Fibroblast of lung (primary cell): ENCODE measurements at regions not wholly inside any gene's neighbourhood (a gene's known extent, or its start where the extent isn't known, plus 50 kb on each side); places are given as distances from the start of the nearest gene placed in this dataset.

Experiments used
- DNase-seq, 2 donors: peaks; one replicate each; pipeline versions ENCODE4 v3.0.0 to v3.0.0-alpha.2; 2010; ENCODE audit warnings: low read depth in 2 of 2
- H2AFZ ChIP-seq: 2 replicates; pipeline ENCODE4 v1.5.1; 2012; ENCODE audit warnings: low read length, control low read depth, inconsistent platforms
- H3K27ac ChIP-seq: 2 replicates; pipeline ENCODE4 v1.5.1; 2011; ENCODE audit warnings: low read length, control low read depth; ENCODE audit not compliant: insufficient read depth
- H3K27me3 ChIP-seq: 2 replicates; pipeline ENCODE4 v1.5.1; 2011; ENCODE audit warnings: mild to moderate bottlenecking, low read length; ENCODE audit not compliant: control insufficient read depth, insufficient read depth
- H3K36me3 ChIP-seq: 2 replicates; pipeline ENCODE4 v1.5.1; 2011; ENCODE audit warnings: low read length; ENCODE audit not compliant: control insufficient read depth, insufficient read depth
- H3K4me1 ChIP-seq: 2 replicates; pipeline ENCODE4 v1.5.1; 2011; ENCODE audit warnings: low read length; ENCODE audit not compliant: control insufficient read depth, insufficient read depth; ENCODE audit errors: extremely low read depth
- H3K4me2 ChIP-seq: 2 replicates; pipeline ENCODE4 v1.5.1; 2011; ENCODE audit warnings: low read length, control low read depth; ENCODE audit not compliant: insufficient read depth; ENCODE audit errors: extremely low read depth
- H3K4me3 ChIP-seq, 4 experiments: fragments of 200-600 bp in 1 of 4; sonication (generic) in 1 of 4; replicated peaks in 1 of 4; 2 replicates each; pipeline ENCODE4 v1.5.1; 2011 to 2016; ENCODE audit warnings: low read length in 4 of 4, low read depth in 3 of 4, mild to moderate bottlenecking in 3 of 4, control low read depth in 2 of 4, inconsistent platforms in 1 of 4, mixed read lengths in 1 of 4; ENCODE audit not compliant: insufficient read depth in 1 of 4; ENCODE audit errors: control extremely low read depth in 1 of 4
- H3K79me2 ChIP-seq: 2 replicates; pipeline ENCODE4 v1.5.1; 2012; ENCODE audit warnings: mild to moderate bottlenecking, low read length, inconsistent platforms; ENCODE audit not compliant: control insufficient read depth, insufficient read depth
- H3K9ac ChIP-seq: 2 replicates; pipeline ENCODE4 v1.5.1; 2011; ENCODE audit warnings: mild to moderate bottlenecking, low read length, control low read depth; ENCODE audit not compliant: insufficient read depth
- H3K9me3 ChIP-seq: 2 replicates; pipeline ENCODE4 v1.5.1; 2012; ENCODE audit warnings: low read depth, low read length; ENCODE audit not compliant: control insufficient read depth, insufficient read depth
- H4K20me1 ChIP-seq: 2 replicates; pipeline ENCODE4 v1.5.1; 2011; ENCODE audit warnings: low read length; ENCODE audit not compliant: control insufficient read depth, insufficient read depth; ENCODE audit errors: extremely low read depth
- CTCF ChIP-seq, 2 donors: IDR thresholded peaks in 1 of 2; conservative IDR thresholded peaks in 1 of 2; 1 replicate in 1 of 2; 2 replicates in 1 of 2; pipeline ENCODE4 v1.5.1; 2011 to 2012; ENCODE audit warnings: low read length in 2 of 2, control low read depth in 1 of 2, inconsistent platforms in 1 of 2, low read depth in 1 of 2, mild to moderate bottlenecking in 1 of 2
- EZH2 ChIP-seq: IDR thresholded peaks from 2 replicates; pipeline ENCODE4 v1.5.1; 2012; ENCODE audit warnings: low read length, control low read depth, mild to moderate bottlenecking; ENCODE audit errors: missing control alignments

GRCh38 chr3:143182866-143183664 lies 63.5 kb downstream of the CHST2 start:
- Histone ChIP-seq H3K36me3 (no peaks in the 10 kb centered on the region), H3K79me2 (no peaks in the 10 kb centered on the region), H3K9me3 (no peaks in the 10 kb centered on the region), H3K9ac (no peak overlapping the region), H3K4me1 (no peaks in the 10 kb centered on the region), H3K4me2 (no peak overlapping the region), H2AFZ (no peak overlapping the region), H4K20me1 (no peaks in the 10 kb centered on the region), H3K27me3 (no peaks in the 10 kb centered on the region), H3K4me3 (no peak overlapping the region), H3K27ac (no peak overlapping the region)
- TF ChIP-seq EZH2 (no peak), CTCF (conservative IDR thresholded peaks at IDR 0.05 in 1 of 2, IDR thresholded peaks at IDR 0.05 in 1 of 2; ENCODE audit: low read depth in 1 of 2, low read length in 2 of 2) (no peak)
- DNase-seq, result no peak

- Histone ChIP-seq H2AFZ (no peak overlapping the region), H3K27ac (no peak overlapping the region), H3K27me3 (no peaks in the 10 kb centered on the region), H3K4me3 (no peak overlapping the region), H3K9ac (no peak overlapping the region), H3K79me2 (no peaks in the 10 kb centered on the region), H3K4me2 (no peak overlapping the region), H3K36me3 (no peaks in the 10 kb centered on the region), H3K4me1 (no peaks in the 10 kb centered on the region), H4K20me1 (no peaks in the 10 kb centered on the region), H3K9me3 (no peaks in the 10 kb centered on the region)
- TF ChIP-seq EZH2 (no peak), CTCF (conservative IDR thresholded peaks at IDR 0.05 in 1 of 2, IDR thresholded peaks at IDR 0.05 in 1 of 2; ENCODE audit: low read depth in 1 of 2, low read length in 2 of 2) (no peak)
- no peak for DNase-seq
Observed at GRCh38 chr3:143183665-143183964, 64.0 kb downstream of the CHST2 start.

- H3K9ac ChIP-seq, result no peak overlapping the region
- no peaks in the 10 kb centered on the region for H3K36me3 ChIP-seq
- no peaks in the 10 kb centered on the region for H3K27me3 ChIP-seq
- no peak for DNase-seq
- H2AFZ ChIP-seq, result no peak overlapping the region
- H3K27ac ChIP-seq, result no peak overlapping the region
- TF ChIP-seq CTCF (conservative IDR thresholded peaks at IDR 0.05 in 1 of 2, IDR thresholded peaks at IDR 0.05 in 1 of 2; ENCODE audit: low read depth in 1 of 2, low read length in 2 of 2) (no peak), EZH2 (no peak)
- H3K4me2 ChIP-seq, result no peak overlapping the region
- H3K9me3 ChIP-seq, result no peaks in the 10 kb centered on the region
- no peaks in the 10 kb centered on the region for H4K20me1 ChIP-seq
- no peaks in the 10 kb centered on the region for H3K79me2 ChIP-seq
- H3K4me1 ChIP-seq, result no peaks in the 10 kb centered on the region
- no peak overlapping the region for H3K4me3 ChIP-seq
Observed at GRCh38 chr3:143184099-143184498, 64.5 kb downstream of the CHST2 start.
